ENCODE measurements at regions not wholly inside any gene's neighbourhood (a gene's known extent, or its start where the extent isn't known, plus 50 kb on each side); places are given as distances from the start of the nearest gene placed in this dataset.

GRCh38 chr10:121112579-121113384 lies 261.6 kb downstream of the WDR11 start:
- 68 to 76% methylated on average over 10 of the region's 10 CpGs for WGBS, 2 donors
- H3K36me3 ChIP-seq (ENCODE audit: control insufficient read depth in 2 of 2, insufficient read depth in 2 of 2, low read length in 1 of 2): no peaks in the 10 kb centered on the region
- no peak overlapping the region for H3K27ac ChIP-seq (ENCODE audit: low read depth in 2 of 2, low read length in 1 of 2)

GRCh38 chr10:121113385-121113696 lies 262.2 kb downstream of the WDR11 start:
- Histone ChIP-seq H3K9me3 (ENCODE audit: control insufficient read depth in 2 of 2, insufficient read depth in 1 of 2, low read depth in 1 of 2, low read length in 1 of 2) (no peaks in the 10 kb centered on the region), H3K36me3 (ENCODE audit: control insufficient read depth in 2 of 2, insufficient read depth in 2 of 2, low read length in 1 of 2) (no peaks in the 10 kb centered on the region), H3K27ac (ENCODE audit: low read depth in 2 of 2, low read length in 1 of 2) (no peak overlapping the region), H3K27me3 (ENCODE audit: control insufficient read depth in 1 of 2, insufficient read depth in 2 of 2, low read length in 2 of 2) (no peaks in the 10 kb centered on the region), H3K4me1 (ENCODE audit: control insufficient read depth in 2 of 2, insufficient read depth in 2 of 2, low read length in 1 of 2) (peaks cover 0 to 2% of the 10 kb centered on the region in 2 donors), H3K4me3 (ENCODE audit: low read depth in 1 of 2, low read length in 2 of 2) (no peak overlapping the region)

More at GRCh38 chr10:121112579-121113384, 261.6 kb downstream of the WDR11 start:
- H3K27me3 ChIP-seq (ENCODE audit: control insufficient read depth in 1 of 2, insufficient read depth in 2 of 2, low read length in 2 of 2): no peaks in the 10 kb centered on the region
- no peak overlapping the region for H3K4me3 ChIP-seq (ENCODE audit: low read depth in 1 of 2, low read length in 2 of 2)
- no peaks in the 10 kb centered on the region for H3K9me3 ChIP-seq (ENCODE audit: control insufficient read depth in 2 of 2, insufficient read depth in 1 of 2, low read depth in 1 of 2, low read length in 1 of 2)
- peaks cover 0 to 5% of the 10 kb centered on the region in 2 donors for H3K4me1 ChIP-seq (ENCODE audit: control insufficient read depth in 2 of 2, insufficient read depth in 2 of 2, low read length in 1 of 2)

- Histone ChIP-seq H3K27me3 (ENCODE audit: control insufficient read depth in 1 of 2, insufficient read depth in 2 of 2, low read length in 2 of 2) (no peaks in the 10 kb centered on the region), H3K4me1 (ENCODE audit: control insufficient read depth in 2 of 2, insufficient read depth in 2 of 2, low read length in 1 of 2) (no peaks in the 10 kb centered on the region), H3K36me3 (ENCODE audit: control insufficient read depth in 2 of 2, insufficient read depth in 2 of 2, low read length in 1 of 2) (no peaks in the 10 kb centered on the region), H3K4me3 (ENCODE audit: low read depth in 1 of 2, low read length in 2 of 2) (no peak overlapping the region), H3K9me3 (ENCODE audit: control insufficient read depth in 2 of 2, insufficient read depth in 1 of 2, low read depth in 1 of 2, low read length in 1 of 2) (no peaks in the 10 kb centered on the region), H3K27ac (ENCODE audit: low read depth in 2 of 2, low read length in 1 of 2) (no peak overlapping the region)
- 78 to 86% methylated on average over 3 of the region's 3 CpGs for WGBS, 2 donors
These were observed 262.7 kb downstream of the WDR11 start for GRCh38 chr10:121113911-121114310.

- H3K36me3 ChIP-seq (ENCODE audit: control insufficient read depth in 2 of 2, insufficient read depth in 2 of 2, low read length in 1 of 2): no peaks in the 10 kb centered on the region
- WGBS, 2 donors: 94 to 95% methylated on average over 1 of the region's 1 CpG
- H3K4me1 ChIP-seq (ENCODE audit: control insufficient read depth in 2 of 2, insufficient read depth in 2 of 2, low read length in 1 of 2): no peaks in the 10 kb centered on the region
- no peaks in the 10 kb centered on the region for H3K27me3 ChIP-seq (ENCODE audit: control insufficient read depth in 1 of 2, insufficient read depth in 2 of 2, low read length in 2 of 2)
- no peak overlapping the region for H3K27ac ChIP-seq (ENCODE audit: low read depth in 2 of 2, low read length in 1 of 2)
- H3K4me3 ChIP-seq (ENCODE audit: low read depth in 1 of 2, low read length in 2 of 2): no peak overlapping the region
- H3K9me3 ChIP-seq (ENCODE audit: control insufficient read depth in 2 of 2, insufficient read depth in 1 of 2, low read depth in 1 of 2, low read length in 1 of 2): no peaks in the 10 kb centered on the region
These were observed 264.0 kb downstream of the WDR11 start for GRCh38 chr10:121115154-121115553.

- Histone ChIP-seq H3K4me1 (ENCODE audit: control insufficient read depth in 2 of 2, insufficient read depth in 2 of 2, low read length in 1 of 2) (no peaks in the 10 kb centered on the region), H3K27me3 (ENCODE audit: control insufficient read depth in 1 of 2, insufficient read depth in 2 of 2, low read length in 2 of 2) (no peaks in the 10 kb centered on the region), H3K4me3 (ENCODE audit: low read depth in 1 of 2, low read length in 2 of 2) (no peak overlapping the region), H3K9me3 (ENCODE audit: control insufficient read depth in 2 of 2, insufficient read depth in 1 of 2, low read depth in 1 of 2, low read length in 1 of 2) (no peaks in the 10 kb centered on the region), H3K27ac (ENCODE audit: low read depth in 2 of 2, low read length in 1 of 2) (no peak overlapping the region), H3K36me3 (ENCODE audit: control insufficient read depth in 2 of 2, insufficient read depth in 2 of 2, low read length in 1 of 2) (no peaks in the 10 kb centered on the region)
- WGBS, 2 donors: 73 to 77% methylated on average over 7 of the region's 7 CpGs
These were observed 270.3 kb downstream of the WDR11 start for GRCh38 chr10:121121462-121121861.

- Histone ChIP-seq H3K4me3 (ENCODE audit: low read depth in 1 of 2, low read length in 2 of 2) (no peak overlapping the region), H3K36me3 (ENCODE audit: control insufficient read depth in 2 of 2, insufficient read depth in 2 of 2, low read length in 1 of 2) (no peaks in the 10 kb centered on the region), H3K27ac (ENCODE audit: low read depth in 2 of 2, low read length in 1 of 2) (no peak overlapping the region), H3K27me3 (ENCODE audit: control insufficient read depth in 1 of 2, insufficient read depth in 2 of 2, low read length in 2 of 2) (no peaks in the 10 kb centered on the region), H3K4me1 (ENCODE audit: control insufficient read depth in 2 of 2, insufficient read depth in 2 of 2, low read length in 1 of 2) (peaks cover 0 to 2% of the 10 kb centered on the region in 2 donors), H3K9me3 (ENCODE audit: control insufficient read depth in 2 of 2, insufficient read depth in 1 of 2, low read depth in 1 of 2, low read length in 1 of 2) (no peaks in the 10 kb centered on the region)
- 78 to 82% methylated on average over 15 of the region's 15 CpGs for whole genome bisulfite sequencing, 2 donors
These were observed 276.2 kb downstream of the WDR11 start for GRCh38 chr10:121127151-121127906.

GRCh38 chr10:121128164-121128563 lies 277.0 kb downstream of the WDR11 start:
- H3K4me1 ChIP-seq (ENCODE audit: control insufficient read depth in 2 of 2, insufficient read depth in 2 of 2, low read length in 1 of 2): peaks cover 0 to 2% of the 10 kb centered on the region in 2 donors
- H3K27me3 ChIP-seq (ENCODE audit: control insufficient read depth in 1 of 2, insufficient read depth in 2 of 2, low read length in 2 of 2): no peaks in the 10 kb centered on the region
- H3K36me3 ChIP-seq (ENCODE audit: control insufficient read depth in 2 of 2, insufficient read depth in 2 of 2, low read length in 1 of 2): no peaks in the 10 kb centered on the region
- no peak overlapping the region for H3K27ac ChIP-seq (ENCODE audit: low read depth in 2 of 2, low read length in 1 of 2)
- 57 to 58% methylated on average over 10 of the region's 10 CpGs for WGBS, 2 donors
- no peak overlapping the region for H3K4me3 ChIP-seq (ENCODE audit: low read depth in 1 of 2, low read length in 2 of 2)
- H3K9me3 ChIP-seq (ENCODE audit: control insufficient read depth in 2 of 2, insufficient read depth in 1 of 2, low read depth in 1 of 2, low read length in 1 of 2): no peaks in the 10 kb centered on the region

GRCh38 chr10:121129266-121129665 lies 278.1 kb downstream of the WDR11 start:
- 79 to 84% methylated on average over 5 of the region's 5 CpGs for WGBS, 2 donors
- H3K4me3 ChIP-seq (ENCODE audit: low read depth in 1 of 2, low read length in 2 of 2): no peak overlapping the region

GRCh38 chr10:121130382-121130781 lies 279.2 kb downstream of the WDR11 start:
- Histone ChIP-seq H3K9me3 (ENCODE audit: control insufficient read depth in 2 of 2, insufficient read depth in 1 of 2, low read depth in 1 of 2, low read length in 1 of 2) (no peaks in the 10 kb centered on the region), H3K4me3 (ENCODE audit: low read depth in 1 of 2, low read length in 2 of 2) (no peak overlapping the region), H3K36me3 (ENCODE audit: control insufficient read depth in 2 of 2, insufficient read depth in 2 of 2, low read length in 1 of 2) (no peaks in the 10 kb centered on the region), H3K27me3 (ENCODE audit: control insufficient read depth in 1 of 2, insufficient read depth in 2 of 2, low read length in 2 of 2) (no peaks in the 10 kb centered on the region), H3K27ac (ENCODE audit: low read depth in 2 of 2, low read length in 1 of 2) (no peak overlapping the region), H3K4me1 (ENCODE audit: control insufficient read depth in 2 of 2, insufficient read depth in 2 of 2, low read length in 1 of 2) (peaks cover 0 to 2% of the 10 kb centered on the region in 2 donors)
- WGBS, 2 donors: 95 to 96% methylated on average over 5 of the region's 5 CpGs

More at GRCh38 chr10:121129266-121129665, 278.1 kb downstream of the WDR11 start:
- no peak overlapping the region for H3K27ac ChIP-seq (ENCODE audit: low read depth in 2 of 2, low read length in 1 of 2)
- H3K27me3 ChIP-seq (ENCODE audit: control insufficient read depth in 1 of 2, insufficient read depth in 2 of 2, low read length in 2 of 2): no peaks in the 10 kb centered on the region
- peaks cover 0 to 2% of the 10 kb centered on the region in 2 donors for H3K4me1 ChIP-seq (ENCODE audit: control insufficient read depth in 2 of 2, insufficient read depth in 2 of 2, low read length in 1 of 2)
- H3K36me3 ChIP-seq (ENCODE audit: control insufficient read depth in 2 of 2, insufficient read depth in 2 of 2, low read length in 1 of 2): no peaks in the 10 kb centered on the region
- H3K9me3 ChIP-seq (ENCODE audit: control insufficient read depth in 2 of 2, insufficient read depth in 1 of 2, low read depth in 1 of 2, low read length in 1 of 2): no peaks in the 10 kb centered on the region

All from esophagus (tissue), 2 donors.